ENCODE measurements at regions not wholly inside any gene's neighbourhood (a gene's known extent, or its start where the extent isn't known, plus 50 kb on each side); places are given as distances from the start of the nearest gene placed in this dataset.

DNA sequence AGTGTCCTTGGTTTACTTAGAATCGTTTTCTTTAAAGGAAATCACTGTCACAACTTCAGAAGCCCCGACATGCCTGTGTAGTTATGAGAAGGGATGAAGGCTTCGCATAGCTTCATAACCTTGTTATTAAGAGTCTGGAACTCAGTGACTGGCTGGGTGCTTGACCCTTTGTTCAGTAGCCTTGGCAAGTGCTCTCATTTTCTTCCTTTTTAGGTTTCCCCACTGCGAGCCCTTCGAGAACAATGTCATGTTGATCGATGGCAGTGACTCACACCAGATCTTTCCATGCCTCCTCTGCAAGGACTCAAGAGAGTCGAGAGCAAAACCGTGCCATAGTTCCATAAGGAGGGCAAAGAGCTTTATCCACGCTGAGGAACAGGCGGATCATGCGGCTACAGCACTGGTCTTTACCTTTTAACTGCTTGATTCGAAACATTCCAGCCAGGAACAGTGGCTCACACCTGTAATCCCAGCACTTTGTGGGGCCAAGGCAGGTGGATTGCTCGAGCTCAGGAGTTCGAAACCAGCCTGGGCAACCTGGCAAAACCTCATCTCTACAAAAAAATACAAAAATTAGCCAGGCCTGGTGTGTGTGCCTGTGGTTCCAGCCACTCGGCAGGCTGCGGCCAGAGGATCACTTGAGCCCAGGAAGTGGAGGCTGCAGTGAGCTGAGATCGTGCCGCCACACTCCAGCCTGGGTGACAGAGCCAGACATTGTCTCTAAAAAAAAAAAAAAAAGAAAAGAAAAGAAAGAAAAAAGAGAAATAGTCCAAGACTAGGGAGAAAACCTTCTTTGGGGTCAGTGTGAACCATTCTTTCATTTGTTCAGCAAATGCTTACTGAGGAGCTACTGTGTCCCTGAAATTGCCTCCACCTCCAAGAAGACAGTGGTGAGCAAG, 95.4 kb upstream of the ERRFI1 start:
- TF ChIP-seq POLR2A (IDR thresholded peaks at IDR 0.05; ENCODE audit: low read depth, low read length) (no peak), USF2 (IDR thresholded peaks at IDR 0.05; ENCODE audit: low read depth, low read length) (no peak), SMC3 (IDR thresholded peaks at IDR 0.05; ENCODE audit: low read depth, low read length) (no peak), CEBPB (IDR thresholded peaks at IDR 0.05; ENCODE audit: low read depth, low read length) (0 out of 2 replicates have a peak, but pooled peaks have one; percentile 14), RAD21 (IDR thresholded peaks at IDR 0.05; ENCODE audit: low read length) (no peak; the same call in 1 of the 2 replicates)
- TF ChIP-seq, protein P1, sequence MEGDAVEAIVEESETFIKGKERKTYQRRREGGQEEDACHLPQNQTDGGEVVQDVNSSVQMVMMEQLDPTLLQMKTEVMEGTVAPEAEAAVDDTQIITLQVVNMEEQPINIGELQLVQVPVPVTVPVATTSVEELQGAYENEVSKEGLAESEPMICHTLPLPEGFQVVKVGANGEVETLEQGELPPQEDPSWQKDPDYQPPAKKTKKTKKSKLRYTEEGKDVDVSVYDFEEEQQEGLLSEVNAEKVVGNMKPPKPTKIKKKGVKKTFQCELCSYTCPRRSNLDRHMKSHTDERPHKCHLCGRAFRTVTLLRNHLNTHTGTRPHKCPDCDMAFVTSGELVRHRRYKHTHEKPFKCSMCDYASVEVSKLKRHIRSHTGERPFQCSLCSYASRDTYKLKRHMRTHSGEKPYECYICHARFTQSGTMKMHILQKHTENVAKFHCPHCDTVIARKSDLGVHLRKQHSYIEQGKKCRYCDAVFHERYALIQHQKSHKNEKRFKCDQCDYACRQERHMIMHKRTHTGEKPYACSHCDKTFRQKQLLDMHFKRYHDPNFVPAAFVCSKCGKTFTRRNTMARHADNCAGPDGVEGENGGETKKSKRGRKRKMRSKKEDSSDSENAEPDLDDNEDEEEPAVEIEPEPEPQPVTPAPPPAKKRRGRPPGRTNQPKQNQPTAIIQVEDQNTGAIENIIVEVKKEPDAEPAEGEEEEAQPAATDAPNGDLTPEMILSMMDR (conservative IDR thresholded peaks at IDR 0.05; ENCODE audit: low read depth, low read length) = no peak
